GM12891 (cell line): ENCODE measurements at regions not wholly inside any gene's neighbourhood (a gene's known extent, or its start where the extent isn't known, plus 50 kb on each side); places are given as distances from the start of the nearest gene placed in this dataset.

Experiments
- POLR2A ChIP-seq: IDR thresholded peaks from 2 replicates; pipeline ENCODE4 v1.6.1; 2011; ENCODE audit warnings: low read depth, low read length, control low read depth
- POLR2AphosphoS5 ChIP-seq: IDR thresholded peaks from 2 replicates; pipeline ENCODE4 v1.6.1; 2011; ENCODE audit warnings: low read depth, low read length, control low read depth
- POU2F2 ChIP-seq: IDR thresholded peaks from 2 replicates; pipeline ENCODE4 v1.6.1; 2011; ENCODE audit warnings: low read depth, mild to moderate bottlenecking, control low read depth, low read length, moderate library complexity
- SPI1 ChIP-seq: IDR thresholded peaks from 2 replicates; pipeline ENCODE4 v1.6.1; 2011; ENCODE audit warnings: low read depth, low read length, control low read depth

DNA sequence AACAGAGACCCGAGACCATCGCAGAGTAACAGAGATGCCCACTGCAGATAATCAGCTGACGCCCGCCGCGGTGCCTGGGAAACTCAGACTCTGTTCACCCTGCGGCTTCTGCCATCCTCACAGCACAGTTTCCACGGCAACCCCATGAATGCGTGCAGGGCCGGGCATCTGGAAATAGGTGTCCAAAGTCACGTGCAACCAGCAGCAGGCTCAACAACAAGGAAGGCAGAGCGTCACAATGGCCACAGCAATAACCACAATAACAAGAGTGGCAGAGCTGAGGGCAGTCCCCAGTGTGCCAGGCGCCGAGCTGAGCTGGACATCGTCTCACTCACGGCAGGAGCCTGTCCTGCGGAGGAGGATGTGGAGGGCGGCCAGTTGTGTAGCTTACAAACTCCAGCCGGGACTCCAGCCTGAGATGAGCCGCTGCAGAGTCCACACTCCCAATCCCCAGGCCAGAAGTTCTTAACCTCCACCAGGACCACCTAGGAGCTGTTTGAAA, 102.0 kb downstream of the CRYAA start:
- TF ChIP-seq SPI1 (no peak), POLR2A (no peak), POLR2AphosphoS5 (no peak), POU2F2 (no peak)
